ENCODE measurements at regions not wholly inside any gene's neighbourhood (a gene's known extent, or its start where the extent isn't known, plus 50 kb on each side); places are given as distances from the start of the nearest gene placed in this dataset.

DNA sequence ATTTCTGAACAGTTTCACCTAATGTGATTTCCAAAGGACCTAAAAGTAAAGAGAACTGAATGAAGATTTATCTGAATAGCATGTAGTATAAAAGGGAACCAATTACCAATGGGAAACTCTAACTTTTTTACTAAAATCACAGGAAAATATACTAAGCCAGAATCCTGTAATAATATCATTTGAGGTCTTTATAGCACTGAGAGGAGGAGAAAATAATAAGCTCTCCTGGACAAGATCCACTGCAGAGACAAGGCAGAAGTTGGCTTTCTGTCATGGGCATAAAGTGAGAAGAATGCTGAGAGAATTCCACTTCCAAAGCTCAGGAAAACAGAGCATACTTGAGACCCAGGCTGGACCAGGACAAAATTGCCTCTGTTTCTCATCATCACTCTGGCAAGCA lies 1131.4 kb downstream of the SORCS1 start (continued):
- TF ChIP-seq, protein P1, sequence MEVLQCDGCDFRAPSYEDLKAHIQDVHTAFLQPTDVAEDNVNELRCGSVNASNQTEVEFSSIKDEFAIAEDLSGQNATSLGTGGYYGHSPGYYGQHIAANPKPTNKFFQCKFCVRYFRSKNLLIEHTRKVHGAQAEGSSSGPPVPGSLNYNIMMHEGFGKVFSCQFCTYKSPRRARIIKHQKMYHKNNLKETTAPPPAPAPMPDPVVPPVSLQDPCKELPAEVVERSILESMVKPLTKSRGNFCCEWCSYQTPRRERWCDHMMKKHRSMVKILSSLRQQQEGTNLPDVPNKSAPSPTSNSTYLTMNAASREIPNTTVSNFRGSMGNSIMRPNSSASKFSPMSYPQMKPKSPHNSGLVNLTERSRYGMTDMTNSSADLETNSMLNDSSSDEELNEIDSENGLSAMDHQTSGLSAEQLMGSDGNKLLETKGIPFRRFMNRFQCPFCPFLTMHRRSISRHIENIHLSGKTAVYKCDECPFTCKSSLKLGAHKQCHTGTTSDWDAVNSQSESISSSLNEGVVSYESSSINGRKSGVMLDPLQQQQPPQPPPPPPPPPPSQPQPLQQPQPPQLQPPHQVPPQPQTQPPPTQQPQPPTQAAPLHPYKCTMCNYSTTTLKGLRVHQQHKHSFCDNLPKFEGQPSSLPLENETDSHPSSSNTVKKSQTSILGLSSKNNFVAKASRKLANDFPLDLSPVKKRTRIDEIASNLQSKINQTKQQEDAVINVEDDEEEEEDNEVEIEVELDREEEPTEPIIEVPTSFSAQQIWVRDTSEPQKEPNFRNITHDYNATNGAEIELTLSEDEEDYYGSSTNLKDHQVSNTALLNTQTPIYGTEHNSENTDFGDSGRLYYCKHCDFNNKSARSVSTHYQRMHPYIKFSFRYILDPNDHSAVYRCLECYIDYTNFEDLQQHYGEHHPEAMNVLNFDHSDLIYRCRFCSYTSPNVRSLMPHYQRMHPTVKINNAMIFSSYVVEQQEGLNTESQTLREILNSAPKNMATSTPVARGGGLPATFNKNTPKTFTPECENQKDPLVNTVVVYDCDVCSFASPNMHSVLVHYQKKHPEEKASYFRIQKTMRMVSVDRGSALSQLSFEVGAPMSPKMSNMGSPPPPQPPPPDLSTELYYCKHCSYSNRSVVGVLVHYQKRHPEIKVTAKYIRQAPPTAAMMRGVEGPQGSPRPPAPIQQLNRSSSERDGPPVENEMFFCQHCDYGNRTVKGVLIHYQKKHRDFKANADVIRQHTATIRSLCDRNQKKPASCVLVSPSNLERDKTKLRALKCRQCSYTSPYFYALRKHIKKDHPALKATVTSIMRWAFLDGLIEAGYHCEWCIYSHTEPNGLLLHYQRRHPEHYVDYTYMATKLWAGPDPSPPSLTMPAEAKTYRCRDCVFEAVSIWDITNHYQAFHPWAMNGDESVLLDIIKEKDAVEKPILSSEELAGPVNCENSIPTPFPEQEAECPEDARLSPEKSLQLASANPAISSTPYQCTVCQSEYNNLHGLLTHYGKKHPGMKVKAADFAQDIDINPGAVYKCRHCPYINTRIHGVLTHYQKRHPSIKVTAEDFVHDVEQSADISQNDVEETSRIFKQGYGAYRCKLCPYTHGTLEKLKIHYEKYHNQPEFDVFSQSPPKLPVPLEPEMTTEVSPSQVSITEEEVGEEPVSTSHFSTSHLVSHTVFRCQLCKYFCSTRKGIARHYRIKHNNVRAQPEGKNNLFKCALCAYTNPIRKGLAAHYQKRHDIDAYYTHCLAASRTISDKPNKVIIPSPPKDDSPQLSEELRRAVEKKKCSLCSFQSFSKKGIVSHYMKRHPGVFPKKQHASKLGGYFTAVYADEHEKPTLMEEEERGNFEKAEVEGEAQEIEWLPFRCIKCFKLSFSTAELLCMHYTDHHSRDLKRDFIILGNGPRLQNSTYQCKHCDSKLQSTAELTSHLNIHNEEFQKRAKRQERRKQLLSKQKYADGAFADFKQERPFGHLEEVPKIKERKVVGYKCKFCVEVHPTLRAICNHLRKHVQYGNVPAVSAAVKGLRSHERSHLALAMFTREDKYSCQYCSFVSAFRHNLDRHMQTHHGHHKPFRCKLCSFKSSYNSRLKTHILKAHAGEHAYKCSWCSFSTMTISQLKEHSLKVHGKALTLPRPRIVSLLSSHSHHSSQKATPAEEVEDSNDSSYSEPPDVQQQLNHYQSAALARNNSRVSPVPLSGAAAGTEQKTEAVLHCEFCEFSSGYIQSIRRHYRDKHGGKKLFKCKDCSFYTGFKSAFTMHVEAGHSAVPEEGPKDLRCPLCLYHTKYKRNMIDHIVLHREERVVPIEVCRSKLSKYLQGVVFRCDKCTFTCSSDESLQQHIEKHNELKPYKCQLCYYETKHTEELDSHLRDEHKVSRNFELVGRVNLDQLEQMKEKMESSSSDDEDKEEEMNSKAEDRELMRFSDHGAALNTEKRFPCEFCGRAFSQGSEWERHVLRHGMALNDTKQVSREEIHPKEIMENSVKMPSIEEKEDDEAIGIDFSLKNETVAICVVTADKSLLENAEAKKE (CRISPR knock-in tag; IDR thresholded peaks at IDR 0.05), result no peak
- TF ChIP-seq, protein P2, sequence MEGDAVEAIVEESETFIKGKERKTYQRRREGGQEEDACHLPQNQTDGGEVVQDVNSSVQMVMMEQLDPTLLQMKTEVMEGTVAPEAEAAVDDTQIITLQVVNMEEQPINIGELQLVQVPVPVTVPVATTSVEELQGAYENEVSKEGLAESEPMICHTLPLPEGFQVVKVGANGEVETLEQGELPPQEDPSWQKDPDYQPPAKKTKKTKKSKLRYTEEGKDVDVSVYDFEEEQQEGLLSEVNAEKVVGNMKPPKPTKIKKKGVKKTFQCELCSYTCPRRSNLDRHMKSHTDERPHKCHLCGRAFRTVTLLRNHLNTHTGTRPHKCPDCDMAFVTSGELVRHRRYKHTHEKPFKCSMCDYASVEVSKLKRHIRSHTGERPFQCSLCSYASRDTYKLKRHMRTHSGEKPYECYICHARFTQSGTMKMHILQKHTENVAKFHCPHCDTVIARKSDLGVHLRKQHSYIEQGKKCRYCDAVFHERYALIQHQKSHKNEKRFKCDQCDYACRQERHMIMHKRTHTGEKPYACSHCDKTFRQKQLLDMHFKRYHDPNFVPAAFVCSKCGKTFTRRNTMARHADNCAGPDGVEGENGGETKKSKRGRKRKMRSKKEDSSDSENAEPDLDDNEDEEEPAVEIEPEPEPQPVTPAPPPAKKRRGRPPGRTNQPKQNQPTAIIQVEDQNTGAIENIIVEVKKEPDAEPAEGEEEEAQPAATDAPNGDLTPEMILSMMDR (conservative IDR thresholded peaks at IDR 0.05; ENCODE audit: low read depth in 2 of 2), result no peak
- no peak for TF ChIP-seq NANOG (IDR thresholded peaks at IDR 0.05; ENCODE audit: borderline replicate concordance)
- TF ChIP-seq EZH2phosphoT487 (IDR thresholded peaks at IDR 0.05; ENCODE audit: unreplicated experiment), result no peak

DNA sequence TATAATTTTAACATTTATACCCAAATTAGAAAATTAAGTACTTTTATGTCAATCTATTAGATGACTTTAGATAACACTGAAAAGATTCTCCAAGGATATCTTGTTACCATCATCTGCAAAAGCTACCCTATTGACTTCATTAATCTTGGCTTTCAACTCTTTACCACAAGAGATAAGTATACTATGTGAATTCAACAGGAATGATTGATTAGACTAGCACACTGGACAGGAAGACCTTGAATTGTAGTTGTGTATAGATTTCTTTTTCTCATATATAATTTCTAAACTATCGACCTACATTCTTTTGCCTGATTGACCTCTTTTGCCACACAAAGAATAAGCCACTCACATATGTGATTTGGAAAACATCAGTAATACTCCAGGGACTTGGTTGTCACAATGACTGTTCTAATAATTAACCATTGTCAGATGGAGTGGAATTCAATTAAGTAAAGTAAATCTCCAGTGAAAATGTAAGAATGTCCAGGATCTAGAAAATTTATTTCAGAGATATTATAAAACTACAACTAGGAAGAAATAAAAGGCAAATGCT lies 1132.0 kb downstream of the SORCS1 start:
- H3K27me3 Mint-ChIP-seq (ENCODE audit: insufficient read depth, low read depth, poor library complexity), result no peaks in the 10 kb centered on the region
- no peak overlapping the region for H2AFZ ChIP-seq
- no peaks in the 10 kb centered on the region for H3F3A ChIP-seq (replicated peaks; ENCODE audit: low read depth)
- no peaks in the 10 kb centered on the region for H3K27me3 ChIP-seq (ENCODE audit: insufficient read depth)
- DNase-seq (ENCODE audit: low spot score) (no peak), ATAC-seq (no peak)
- no peak overlapping the region for H3K4me3 ChIP-seq
- no peaks in the 10 kb centered on the region for H3K4me1 Mint-ChIP-seq
- H3K27ac ChIP-seq (ENCODE audit: low read depth), result no peak overlapping the region
- H3K4me1 ChIP-seq (ENCODE audit: insufficient read depth), result no peaks in the 10 kb centered on the region
- no peaks in the 10 kb centered on the region for H3K79me2 ChIP-seq (replicated peaks; ENCODE audit: insufficient read depth)
- H3K9me2 ChIP-seq (ENCODE audit: insufficient read depth), result no peaks in the 10 kb centered on the region
- H3K9me3 Mint-ChIP-seq, result peaks cover 4% of the 10 kb centered on the region; the same call in 2 of the 3 replicates
- H3K4me3 Mint-ChIP-seq, result no peak overlapping the region
- no peaks in the 10 kb centered on the region for H4K20me1 ChIP-seq (replicated peaks; ENCODE audit: insufficient read depth)
- no peaks in the 10 kb centered on the region for H3K36me3 ChIP-seq (ENCODE audit: insufficient read depth)
- no peak overlapping the region for H3K4me2 ChIP-seq
- no peak overlapping the region for H3K27ac Mint-ChIP-seq
- H3K36me3 Mint-ChIP-seq (ENCODE audit: low read depth), result 0 out of 3 replicates have a peak, but pooled peaks cover 3% of the 10 kb centered on the region
- TF ChIP-seq, protein P3, sequence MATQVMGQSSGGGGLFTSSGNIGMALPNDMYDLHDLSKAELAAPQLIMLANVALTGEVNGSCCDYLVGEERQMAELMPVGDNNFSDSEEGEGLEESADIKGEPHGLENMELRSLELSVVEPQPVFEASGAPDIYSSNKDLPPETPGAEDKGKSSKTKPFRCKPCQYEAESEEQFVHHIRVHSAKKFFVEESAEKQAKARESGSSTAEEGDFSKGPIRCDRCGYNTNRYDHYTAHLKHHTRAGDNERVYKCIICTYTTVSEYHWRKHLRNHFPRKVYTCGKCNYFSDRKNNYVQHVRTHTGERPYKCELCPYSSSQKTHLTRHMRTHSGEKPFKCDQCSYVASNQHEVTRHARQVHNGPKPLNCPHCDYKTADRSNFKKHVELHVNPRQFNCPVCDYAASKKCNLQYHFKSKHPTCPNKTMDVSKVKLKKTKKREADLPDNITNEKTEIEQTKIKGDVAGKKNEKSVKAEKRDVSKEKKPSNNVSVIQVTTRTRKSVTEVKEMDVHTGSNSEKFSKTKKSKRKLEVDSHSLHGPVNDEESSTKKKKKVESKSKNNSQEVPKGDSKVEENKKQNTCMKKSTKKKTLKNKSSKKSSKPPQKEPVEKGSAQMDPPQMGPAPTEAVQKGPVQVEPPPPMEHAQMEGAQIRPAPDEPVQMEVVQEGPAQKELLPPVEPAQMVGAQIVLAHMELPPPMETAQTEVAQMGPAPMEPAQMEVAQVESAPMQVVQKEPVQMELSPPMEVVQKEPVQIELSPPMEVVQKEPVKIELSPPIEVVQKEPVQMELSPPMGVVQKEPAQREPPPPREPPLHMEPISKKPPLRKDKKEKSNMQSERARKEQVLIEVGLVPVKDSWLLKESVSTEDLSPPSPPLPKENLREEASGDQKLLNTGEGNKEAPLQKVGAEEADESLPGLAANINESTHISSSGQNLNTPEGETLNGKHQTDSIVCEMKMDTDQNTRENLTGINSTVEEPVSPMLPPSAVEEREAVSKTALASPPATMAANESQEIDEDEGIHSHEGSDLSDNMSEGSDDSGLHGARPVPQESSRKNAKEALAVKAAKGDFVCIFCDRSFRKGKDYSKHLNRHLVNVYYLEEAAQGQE (IDR thresholded peaks at IDR 0.05; ENCODE audit: unreplicated experiment), result no peak

Data from GM23338 (cell line).